CD14-positive monocyte (primary cell): ENCODE measurements at regions not wholly inside any gene's neighbourhood (a gene's known extent, or its start where the extent isn't known, plus 50 kb on each side); places are given as distances from the start of the nearest gene placed in this dataset.

Experiments used
- DNase-seq, 3 donors: peaks; one replicate each; pipeline ENCODE4 v3.0.0-alpha.2; 2011 to 2022
- H2AFZ ChIP-seq: 2 replicates; pipeline ENCODE4 v1.6.0; 2012; ENCODE audit warnings: mild to moderate bottlenecking, low read depth, low read length, inconsistent platforms; ENCODE audit not compliant: insufficient read depth, poor library complexity, severe bottlenecking
- H3K27ac ChIP-seq, 2 donors: 1 replicate in 1 of 2; 2 replicates in 1 of 2; pipeline ENCODE4 v1.5.1; 2012 to 2013; ENCODE audit warnings: low read length in 2 of 2, control low read depth in 1 of 2, inconsistent platforms in 1 of 2, low read depth in 1 of 2, mild to moderate bottlenecking in 1 of 2
- H3K27me3 ChIP-seq, 2 donors: one replicate each; pipeline versions ENCODE4 v1.6.0 to v1.6.1; 2011 to 2013; ENCODE audit warnings: low read length in 2 of 2; ENCODE audit not compliant: control insufficient read depth in 2 of 2, insufficient read depth in 2 of 2
- H3K36me3 ChIP-seq, 2 donors: replicated peaks in 1 of 2; 1 replicate in 1 of 2; 2 replicates in 1 of 2; pipeline versions ENCODE4 v1.5.1 to v1.6.1; 2012 to 2013; ENCODE audit warnings: low read length in 2 of 2, control low read depth in 1 of 2, inconsistent platforms in 1 of 2, mild to moderate bottlenecking in 1 of 2; ENCODE audit not compliant: insufficient read depth in 2 of 2, control insufficient read depth in 1 of 2
- H3K4me1 ChIP-seq, 2 donors: 1 replicate in 1 of 2; 2 replicates in 1 of 2; pipeline versions ENCODE4 v1.5.1 to v1.6.1; 2012 to 2013; ENCODE audit warnings: low read length in 2 of 2, control low read depth in 1 of 2, inconsistent platforms in 1 of 2, mild to moderate bottlenecking in 1 of 2, moderate library complexity in 1 of 2; ENCODE audit not compliant: insufficient read depth in 2 of 2, control insufficient read depth in 1 of 2
- H3K4me2 ChIP-seq: replicated peaks from 2 replicates; pipeline ENCODE3; 2012; ENCODE audit warnings: low read length, moderate library complexity, mild to moderate bottlenecking; ENCODE audit not compliant: poor library complexity, severe bottlenecking; ENCODE audit errors: extremely low read depth
- H3K4me3 ChIP-seq, 3 experiments: fragments of 200-600 bp in 1 of 3; sonication (generic) in 1 of 3; replicated peaks in 1 of 3; 1 replicate in 2 of 3; 2 replicates in 1 of 3; pipeline ENCODE4 v1.5.1; 2011 to 2013; ENCODE audit warnings: low read length in 3 of 3, mild to moderate bottlenecking in 3 of 3, control low read depth in 2 of 3, low read depth in 2 of 3, inconsistent platforms in 1 of 3, moderate library complexity in 1 of 3
- H3K79me2 ChIP-seq: 2 replicates; pipeline ENCODE4 v1.6.0; 2012; ENCODE audit warnings: mild to moderate bottlenecking, control low read depth, inconsistent platforms, low read length, moderate library complexity; ENCODE audit not compliant: insufficient read depth
- H3K9ac ChIP-seq: 2 replicates; pipeline ENCODE4 v1.6.0; 2017; ENCODE audit warnings: low read length, mild to moderate bottlenecking; ENCODE audit not compliant: insufficient read depth, poor library complexity, severe bottlenecking
- H3K9me3 ChIP-seq, 2 donors: replicated peaks in 1 of 2; 1 replicate in 1 of 2; 2 replicates in 1 of 2; pipeline versions ENCODE4 v1.5.1 to v1.6.1; 2012 to 2013; ENCODE audit warnings: low read length in 2 of 2, control low read depth in 1 of 2; ENCODE audit not compliant: control insufficient read depth in 1 of 2, insufficient read depth in 1 of 2
- H4K20me1 ChIP-seq: 2 replicates; pipeline ENCODE4 v1.6.0; 2012; ENCODE audit warnings: mild to moderate bottlenecking, low read length, control low read depth, moderate library complexity; ENCODE audit not compliant: insufficient read depth
- H3K27ac Mint-ChIP-seq, 7 donors: one replicate each; pipeline ENCODE4 v1.8.0; 2020; ENCODE audit warnings: mild to moderate bottlenecking in 7 of 7, mixed read lengths in 7 of 7, moderate library complexity in 6 of 7, inconsistent platforms in 2 of 7
- H3K27me3 Mint-ChIP-seq, 3 donors: one replicate each; pipeline ENCODE4 v1.8.0; 2021 to 2022; ENCODE audit warnings: low read depth in 3 of 3, mild to moderate bottlenecking in 3 of 3, mixed read lengths in 3 of 3, moderate library complexity in 3 of 3, inconsistent platforms in 1 of 3
- H3K36me3 Mint-ChIP-seq, 2 donors: one replicate each; pipeline ENCODE4 v1.8.0; 2020; ENCODE audit warnings: mixed read lengths in 2 of 2, inconsistent platforms in 1 of 2, mild to moderate bottlenecking in 1 of 2
- H3K4me1 Mint-ChIP-seq: one replicate; pipeline ENCODE4 v1.8.0; 2020; ENCODE audit warnings: mild to moderate bottlenecking, mixed read lengths
- H3K4me3 Mint-ChIP-seq, 2 donors: one replicate each; pipeline ENCODE4 v1.8.0; 2020; ENCODE audit warnings: mild to moderate bottlenecking in 2 of 2, mixed read lengths in 2 of 2, moderate library complexity in 1 of 2
- H3K9me3 Mint-ChIP-seq, 7 donors: one replicate each; pipeline ENCODE4 v1.8.0; 2020 to 2022; ENCODE audit warnings: mixed read lengths in 7 of 7, mild to moderate bottlenecking in 6 of 7, moderate library complexity in 6 of 7, inconsistent platforms in 2 of 7
- CTCF ChIP-seq: fragments of 200-600 bp; IDR thresholded peaks from one replicate; pipeline ENCODE4 v1.8.0; 2022; ENCODE audit warnings: antibody characterized with exemption, mild to moderate bottlenecking
- WGBS: methylation state at CpG from one replicate; pipeline ENCODE4 v1.1.5; 2013; ENCODE audit warnings: missing lambda C conversion rate; ENCODE audit not compliant: insufficient coverage; 5-methylcytosine and 5-hydroxymethylcytosine counted together
- intact Hi-C, 2 donors: fragments of 100-400 bp; cut with micrococcal nuclease; formaldehyde crosslinking; loops; one replicate each; pipeline versions ENCODE4 v1.15.0 to v1.15.1; 2023

- Mint-ChIP-seq H3K27me3 (peaks cover 0 to 9% (median 0%) of the 10 kb centered on the region in 3 donors), H3K36me3 (no peaks in the 10 kb centered on the region), H3K4me1 (no peaks in the 10 kb centered on the region), H3K27ac (no peak overlapping the region), H3K4me3 (no peak overlapping the region), H3K9me3 (peaks cover 0 to 4% (median 0%) of the 10 kb centered on the region in 7 donors)
- no peak for DNase-seq
- Histone ChIP-seq H3K9ac (no peak overlapping the region), H3K9me3 (no peaks in the 10 kb centered on the region), H4K20me1 (no peaks in the 10 kb centered on the region), H3K27ac (no peak overlapping the region), H3K27me3 (no peaks in the 10 kb centered on the region), H3K36me3 (no peaks in the 10 kb centered on the region), H3K4me2 (no peak overlapping the region), H3K4me1 (no peaks in the 10 kb centered on the region), H2AFZ (no peak overlapping the region), H3K79me2 (no peaks in the 10 kb centered on the region), H3K4me3 (no peak overlapping the region)
- no peak for TF ChIP-seq CTCF
- WGBS, result 89% methylated on average over 16 of the region's 17 CpGs
- intact Hi-C loops, result no loop called here
Measured at GRCh38 chr10:130351466-130352290, 215.5 kb downstream of the GLRX3 start.

- H3K79me2 ChIP-seq, result no peaks in the 10 kb centered on the region
- no peak overlapping the region for H3K4me3 Mint-ChIP-seq
- 73% methylated on average over 7 of the region's 9 CpGs for WGBS
Measured at GRCh38 chr10:130352291-130352645, 216.1 kb downstream of the GLRX3 start.

More at GRCh38 chr10:130352291-130352645, 216.1 kb downstream of the GLRX3 start:
- Histone ChIP-seq H3K9ac (no peak overlapping the region), H2AFZ (no peak overlapping the region), H4K20me1 (no peaks in the 10 kb centered on the region), H3K27ac (no peak overlapping the region), H3K4me2 (no peak overlapping the region), H3K4me1 (no peaks in the 10 kb centered on the region), H3K4me3 (no peak overlapping the region), H3K9me3 (no peaks in the 10 kb centered on the region), H3K27me3 (no peaks in the 10 kb centered on the region), H3K36me3 (no peaks in the 10 kb centered on the region)
- intact Hi-C loops, result no loop called here
- H3K4me1 Mint-ChIP-seq, result no peaks in the 10 kb centered on the region
- peaks cover 0 to 6% (median 0%) of the 10 kb centered on the region in 3 donors for H3K27me3 Mint-ChIP-seq
- no peak for DNase-seq
- no peaks in the 10 kb centered on the region for H3K36me3 Mint-ChIP-seq
- peaks cover 0 to 3% (median 0%) of the 10 kb centered on the region in 7 donors for H3K9me3 Mint-ChIP-seq
- peak overlapping the region in 1 of 7 donors; percentile 10 for H3K27ac Mint-ChIP-seq
- no peak for TF ChIP-seq CTCF
